ENCODE measurements at regions not wholly inside any gene's neighbourhood (a gene's known extent, or its start where the extent isn't known, plus 50 kb on each side); places are given as distances from the start of the nearest gene placed in this dataset.

- Histone ChIP-seq H3K9ac (ENCODE audit: low read length) (no peak overlapping the region), H3K36me3 (ENCODE audit: insufficient read depth, low read length) (no peaks in the 10 kb centered on the region), H3K4me2 (ENCODE audit: low read length) (peak overlapping the region; percentile 6), H3K79me2 (ENCODE audit: insufficient read depth, low read length) (no peaks in the 10 kb centered on the region), H4K20me1 (ENCODE audit: insufficient read depth, low read length) (no peaks in the 10 kb centered on the region), H3K27ac (ENCODE audit: low read depth, low read length) (no peak overlapping the region), H3K4me3 (ENCODE audit: insufficient read depth, low read depth, low read length) (no peak overlapping the region), H2AFZ (ENCODE audit: low read depth, low read length) (no peak overlapping the region), H3K9me3 (ENCODE audit: insufficient read depth, low read depth, low read length) (no peaks in the 10 kb centered on the region), H3K4me1 (ENCODE audit: insufficient read depth, low read length) (peaks cover 6% of the 10 kb centered on the region), H3K27me3 (ENCODE audit: insufficient read depth, low read length) (no peaks in the 10 kb centered on the region)
- peaks cover 5% of the 10 kb centered on the region for H3K4me1 Mint-ChIP-seq (ENCODE audit: low read depth, unreplicated experiment)
- DNase-seq (ENCODE audit: low read depth) (peak; percentile 35), FAIRE-seq (no peak)
- H3K4me3 Mint-ChIP-seq (ENCODE audit: unreplicated experiment), result no peak overlapping the region
- no peaks in the 10 kb centered on the region for H3K27me3 Mint-ChIP-seq (ENCODE audit: low read depth, unreplicated experiment)
- H3K9me3 Mint-ChIP-seq (ENCODE audit: unreplicated experiment), result peaks cover 2% of the 10 kb centered on the region
- H3K36me3 Mint-ChIP-seq (ENCODE audit: low read depth, unreplicated experiment), result no peaks in the 10 kb centered on the region
- TF ChIP-seq EZH2 (IDR thresholded peaks at IDR 0.05; ENCODE audit: insufficient read depth, low read length) (no peak), CTCF (IDR thresholded peaks at IDR 0.05; ENCODE audit: insufficient read depth, low read depth, low read length) (no peak)
- H3K27ac Mint-ChIP-seq (ENCODE audit: unreplicated experiment), result peak overlapping the region; percentile 75
Measured at GRCh38 chr1:171422511-171422910, 62.8 kb upstream of the PRRC2C start.

GRCh38 chr1:171424494-171424893 is 60.8 kb upstream of the PRRC2C start:
- Histone ChIP-seq H2AFZ (ENCODE audit: low read depth, low read length) (no peak overlapping the region), H3K4me3 (ENCODE audit: insufficient read depth, low read depth, low read length) (no peak overlapping the region), H3K9ac (ENCODE audit: low read length) (no peak overlapping the region), H3K27ac (ENCODE audit: low read depth, low read length) (no peak overlapping the region), H3K4me2 (ENCODE audit: low read length) (no peak overlapping the region), H3K79me2 (ENCODE audit: insufficient read depth, low read length) (no peaks in the 10 kb centered on the region), H3K9me3 (ENCODE audit: insufficient read depth, low read depth, low read length) (no peaks in the 10 kb centered on the region), H4K20me1 (ENCODE audit: insufficient read depth, low read length) (no peaks in the 10 kb centered on the region), H3K27me3 (ENCODE audit: insufficient read depth, low read length) (no peaks in the 10 kb centered on the region), H3K4me1 (ENCODE audit: insufficient read depth, low read length) (peaks cover 6% of the 10 kb centered on the region), H3K36me3 (ENCODE audit: insufficient read depth, low read length) (no peaks in the 10 kb centered on the region)
- Mint-ChIP-seq H3K27ac (ENCODE audit: unreplicated experiment) (no peak overlapping the region), H3K4me3 (ENCODE audit: unreplicated experiment) (no peak overlapping the region), H3K9me3 (ENCODE audit: unreplicated experiment) (peaks cover 7% of the 10 kb centered on the region), H3K27me3 (ENCODE audit: low read depth, unreplicated experiment) (no peaks in the 10 kb centered on the region), H3K36me3 (ENCODE audit: low read depth, unreplicated experiment) (no peaks in the 10 kb centered on the region), H3K4me1 (ENCODE audit: low read depth, unreplicated experiment) (peaks cover 5% of the 10 kb centered on the region)
- DNase-seq (ENCODE audit: low read depth), result no peak
- no peak for TF ChIP-seq CTCF (IDR thresholded peaks at IDR 0.05; ENCODE audit: insufficient read depth, low read depth, low read length)
- no peak for TF ChIP-seq EZH2 (IDR thresholded peaks at IDR 0.05; ENCODE audit: insufficient read depth, low read length)
- FAIRE-seq, result no peak

- no peak overlapping the region for H3K4me2 ChIP-seq (ENCODE audit: low read length)
- no peak overlapping the region for H3K27ac ChIP-seq (ENCODE audit: low read depth, low read length)
- TF ChIP-seq CTCF (IDR thresholded peaks at IDR 0.05; ENCODE audit: insufficient read depth, low read depth, low read length), result no peak
- peaks cover 12% of the 10 kb centered on the region for H3K9me3 Mint-ChIP-seq (ENCODE audit: unreplicated experiment)
- no peaks in the 10 kb centered on the region for H3K9me3 ChIP-seq (ENCODE audit: insufficient read depth, low read depth, low read length)
- no peaks in the 10 kb centered on the region for H3K79me2 ChIP-seq (ENCODE audit: insufficient read depth, low read length)
- no peaks in the 10 kb centered on the region for H3K36me3 Mint-ChIP-seq (ENCODE audit: low read depth, unreplicated experiment)
- H3K4me1 ChIP-seq (ENCODE audit: insufficient read depth, low read length), result peaks cover 6% of the 10 kb centered on the region
- FAIRE-seq, result no peak
- no peaks in the 10 kb centered on the region for H3K27me3 Mint-ChIP-seq (ENCODE audit: low read depth, unreplicated experiment)
- peaks cover 5% of the 10 kb centered on the region for H3K4me1 Mint-ChIP-seq (ENCODE audit: low read depth, unreplicated experiment)
- H3K27ac Mint-ChIP-seq (ENCODE audit: unreplicated experiment), result no peak overlapping the region
- no peaks in the 10 kb centered on the region for H3K27me3 ChIP-seq (ENCODE audit: insufficient read depth, low read length)
- no peaks in the 10 kb centered on the region for H4K20me1 ChIP-seq (ENCODE audit: insufficient read depth, low read length)
- H3K4me3 Mint-ChIP-seq (ENCODE audit: unreplicated experiment), result no peak overlapping the region
- no peak overlapping the region for H3K4me3 ChIP-seq (ENCODE audit: insufficient read depth, low read depth, low read length)
- no peaks in the 10 kb centered on the region for H3K36me3 ChIP-seq (ENCODE audit: insufficient read depth, low read length)
- H3K9ac ChIP-seq (ENCODE audit: low read length), result no peak overlapping the region
- DNase-seq (ENCODE audit: low read depth), result no peak
- H2AFZ ChIP-seq (ENCODE audit: low read depth, low read length), result no peak overlapping the region
Measured at GRCh38 chr1:171426645-171427044, 58.7 kb upstream of the PRRC2C start.
